GM12878 (cell line): ENCODE measurements at regions not wholly inside any gene's neighbourhood (a gene's known extent, or its start where the extent isn't known, plus 50 kb on each side); places are given as distances from the start of the nearest gene placed in this dataset.

Source experiments
- ATAC-seq: fragments of 200-7000 bp; cut with Tn5 transposase; 3 replicates; pipeline ENCODE4 v1.9.1; 2020; ENCODE audit warnings: mild to moderate bottlenecking, moderate library complexity
- BruUV-seq: library from RNA; stranded (reverse); fragments of 400-500 nt; replicated peaks from 2 replicates; lab custom pipeline; 2021; lab: Mats Ljungman, UMichigan
- CTCF ChIA-PET: fragments of 300-600 bp; sonication (Branson Sonifier 250); formaldehyde crosslinking; extraction: SDS; loops from one replicate; lab custom pipeline; 2021; ENCODE audit warnings: inconsistent platforms; lab: Yijun Ruan, JAX
- POLR2A ChIA-PET: fragments of 350-600 bp; formaldehyde crosslinking; extraction: SDS; loops from one replicate; lab custom pipeline; 2021; ENCODE audit warnings: inconsistent platforms; lab: Charles Lee
- RAD21 ChIA-PET: fragments of 300-600 bp; sonication (Branson Sonifier 250); formaldehyde crosslinking; loops from one replicate; lab custom pipeline; 2023; ENCODE audit warnings: antibody characterized with exemption; ENCODE audit not compliant: unreplicated experiment; lab: Charles Lee
- SMC1A ChIA-PET: fragments of 300-600 bp; sonication (Branson Sonifier 250); formaldehyde crosslinking; loops from one replicate; lab custom pipeline; 2023; ENCODE audit not compliant: unreplicated experiment, uncharacterized antibody; lab: Charles Lee
- DNase-seq: peaks from one replicate; pipeline ENCODE4 v3.0.0-alpha.2; 2011; ENCODE audit warnings: low read depth, low spot score
- FAIRE-seq: peaks from 3 replicates; lab custom pipeline; 2011; peaks lifted over from hg19 to GRCh38; lab: Jason Lieb, UNC
- H2AFZ ChIP-seq: 2 replicates; pipeline ENCODE4 v1.6.0; 2011; ENCODE audit warnings: low read depth, low read length, control low read depth; ENCODE audit not compliant: control insufficient read depth
- H3K27ac ChIP-seq: 2 replicates; pipeline ENCODE4 v1.5.1; 2011; ENCODE audit warnings: control low read depth; ENCODE audit not compliant: control insufficient read depth, insufficient read depth
- H3K27me3 ChIP-seq, 2 experiments: replicated peaks in 1 of 2; 2 replicates each; pipeline versions ENCODE4 v1.6.0 to v1.6.1; 2011; ENCODE audit warnings: low read length in 1 of 2; ENCODE audit not compliant: control insufficient read depth in 2 of 2, insufficient read depth in 2 of 2
- H3K36me3 ChIP-seq, 2 experiments: 2 replicates each; pipeline ENCODE4 v1.5.1; 2011; ENCODE audit warnings: low read length in 1 of 2; ENCODE audit not compliant: control insufficient read depth in 2 of 2, insufficient read depth in 2 of 2
- H3K4me1 ChIP-seq: 2 replicates; pipeline ENCODE4 v1.6.1; 2011; ENCODE audit warnings: mild to moderate bottlenecking, low read length, moderate library complexity, mixed read lengths; ENCODE audit not compliant: control insufficient read depth, insufficient read depth
- H3K4me2 ChIP-seq: 2 replicates; pipeline ENCODE4 v1.6.0; 2011; ENCODE audit warnings: control low read depth; ENCODE audit not compliant: control insufficient read depth, insufficient read depth
- H3K4me3 ChIP-seq: fragments of 200-600 bp; sonication (generic); 2 replicates; pipeline ENCODE4 v1.5.1; 2016
- H3K79me2 ChIP-seq: 2 replicates; pipeline ENCODE4 v1.6.0; 2011; ENCODE audit warnings: low read length; ENCODE audit not compliant: control insufficient read depth, insufficient read depth
- H3K9ac ChIP-seq: 2 replicates; pipeline ENCODE4 v1.8.0; 2011; ENCODE audit warnings: low read length, control low read depth, mixed read lengths; ENCODE audit not compliant: control insufficient read depth, insufficient read depth
- H3K9me3 ChIP-seq: replicated peaks from 3 replicates; pipeline ENCODE4 v1.5.1; 2011; ENCODE audit warnings: mild to moderate bottlenecking, low read length; ENCODE audit not compliant: control insufficient read depth, insufficient read depth
- H4K20me1 ChIP-seq: 2 replicates; pipeline ENCODE4 v1.6.0; 2011; ENCODE audit not compliant: control insufficient read depth, insufficient read depth
- ATF3 ChIP-seq: IDR thresholded peaks from 2 replicates; pipeline ENCODE4 v1.6.1; 2011; ENCODE audit warnings: low read depth, mild to moderate bottlenecking, low read length, moderate library complexity, borderline replicate concordance; ENCODE audit errors: extremely low read depth
- ELK1 ChIP-seq: IDR thresholded peaks from 2 replicates; pipeline ENCODE4 v1.6.1; 2012; ENCODE audit warnings: low read depth, low read length, improper control_type of control experiment
- FOS ChIP-seq: IDR thresholded peaks from 3 replicates; pipeline ENCODE4 v1.6.1; 2011; ENCODE audit warnings: borderline replicate concordance; ENCODE audit not compliant: insufficient read length; ENCODE audit errors: extremely low read depth
- JUNB ChIP-seq: IDR thresholded peaks from 2 replicates; pipeline ENCODE4 v1.6.1; 2016; ENCODE audit warnings: antibody characterized with exemption, mild to moderate bottlenecking
- MTA2 ChIP-seq: fragments of 450-650 bp; IDR thresholded peaks from 2 replicates; pipeline ENCODE4 v1.6.1; 2016; ENCODE audit warnings: low read depth, mild to moderate bottlenecking, moderate library complexity
- RUNX3 ChIP-seq: IDR thresholded peaks from 2 replicates; pipeline ENCODE4 v1.6.1; 2012; ENCODE audit warnings: low read length, inconsistent platforms
- SPI1 ChIP-seq: IDR thresholded peaks from 2 replicates; pipeline ENCODE4 v1.6.1; 2011; ENCODE audit warnings: low read depth, mild to moderate bottlenecking, low read length, moderate library complexity, borderline replicate concordance; ENCODE audit not compliant: insufficient read depth
- STAT1 ChIP-seq: fragments of 450-650 bp; conservative IDR thresholded peaks from 2 replicates; pipeline ENCODE4 v1.6.1; 2014; ENCODE audit warnings: antibody characterized with exemption, mild to moderate bottlenecking
- USF2 ChIP-seq: IDR thresholded peaks from 2 replicates; pipeline ENCODE4 v1.6.1; 2011; ENCODE audit warnings: low read depth, low read length, improper control_type of control experiment, borderline replicate concordance
- WRNIP1 ChIP-seq: IDR thresholded peaks from 2 replicates; pipeline ENCODE4 v1.6.1; 2011; ENCODE audit warnings: low read depth, low read length, improper control_type of control experiment, borderline replicate concordance
- ZNF24 ChIP-seq: fragments of 450-650 bp; IDR thresholded peaks from 2 replicates; pipeline ENCODE4 v1.6.1; 2017; ENCODE audit warnings: antibody characterized with exemption, mild to moderate bottlenecking
- WGBS: methylation state at CpG from one replicate; pipeline ENCODE4 v1.1.6; 2016; ENCODE audit warnings: low lambda C conversion rate; ENCODE audit not compliant: insufficient replicate concordance, insufficient coverage; ENCODE audit errors: missing lambda C conversion rate; 5-methylcytosine and 5-hydroxymethylcytosine counted together
- in situ Hi-C: fragments of 300-500 bp; cut with MboI; formaldehyde crosslinking; loops from 9 replicates; pipeline ENCODE4 v1.14.3; 2018; ENCODE audit warnings: mixed read lengths
- intact Hi-C: fragments of 100-400 bp; cut with micrococcal nuclease; formaldehyde crosslinking; loops from one replicate; pipeline ENCODE4 v1.14.2; 2022; ENCODE audit not compliant: unreplicated experiment
- TF ChIP-seq, protein P1 (sequence below): fragments of 450-650 bp; IDR thresholded peaks from 2 replicates; pipeline ENCODE4 v1.6.1; 2017; ENCODE audit warnings: antibody characterized with exemption, mild to moderate bottlenecking, moderate library complexity

DNA sequence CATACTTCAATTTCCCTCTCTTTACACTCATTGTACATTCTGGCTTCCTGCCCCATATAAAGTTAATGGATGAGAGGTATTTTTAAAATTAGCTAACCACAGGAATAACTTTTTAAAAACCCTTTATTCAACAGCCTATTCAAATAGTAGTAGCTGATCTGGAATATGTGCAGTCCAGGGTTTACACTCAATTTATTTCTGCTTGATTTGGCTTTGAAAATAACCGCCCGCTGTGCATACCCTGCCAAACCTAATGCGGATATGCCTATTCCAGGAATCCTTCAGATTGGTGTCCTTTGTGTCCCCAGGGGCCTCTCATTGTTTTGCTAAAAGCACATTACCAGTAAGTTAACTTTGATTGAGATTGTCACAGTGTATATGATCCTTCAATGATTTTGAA, 1686.2 kb downstream of the PLA2G4A start:
- no peak overlapping the region for H3K4me2 ChIP-seq
- no peak for FAIRE-seq
- no TSS peak for BruUV-seq
- intact Hi-C loops, result no loop called here
- no peaks in the 10 kb centered on the region for H4K20me1 ChIP-seq
- WGBS, result 22% methylated on average over 3 of the region's 3 CpGs
- H3K79me2 ChIP-seq, result no peaks in the 10 kb centered on the region
- H3K9ac ChIP-seq, result no peak overlapping the region
- RAD21 ChIA-PET, result no interaction called here
- ATAC-seq, result no peak
- H3K4me3 ChIP-seq, result no peak overlapping the region
- no peak overlapping the region for H3K27ac ChIP-seq
- POLR2A ChIA-PET, result no interaction called here
- H3K36me3 ChIP-seq, result no peaks in the 10 kb centered on the region
- TF ChIP-seq RUNX3, result no peak
- no peak for TF ChIP-seq SPI1
- no peak for TF ChIP-seq JUNB
- TF ChIP-seq MTA2, result no peak
- TF ChIP-seq, protein P1, sequence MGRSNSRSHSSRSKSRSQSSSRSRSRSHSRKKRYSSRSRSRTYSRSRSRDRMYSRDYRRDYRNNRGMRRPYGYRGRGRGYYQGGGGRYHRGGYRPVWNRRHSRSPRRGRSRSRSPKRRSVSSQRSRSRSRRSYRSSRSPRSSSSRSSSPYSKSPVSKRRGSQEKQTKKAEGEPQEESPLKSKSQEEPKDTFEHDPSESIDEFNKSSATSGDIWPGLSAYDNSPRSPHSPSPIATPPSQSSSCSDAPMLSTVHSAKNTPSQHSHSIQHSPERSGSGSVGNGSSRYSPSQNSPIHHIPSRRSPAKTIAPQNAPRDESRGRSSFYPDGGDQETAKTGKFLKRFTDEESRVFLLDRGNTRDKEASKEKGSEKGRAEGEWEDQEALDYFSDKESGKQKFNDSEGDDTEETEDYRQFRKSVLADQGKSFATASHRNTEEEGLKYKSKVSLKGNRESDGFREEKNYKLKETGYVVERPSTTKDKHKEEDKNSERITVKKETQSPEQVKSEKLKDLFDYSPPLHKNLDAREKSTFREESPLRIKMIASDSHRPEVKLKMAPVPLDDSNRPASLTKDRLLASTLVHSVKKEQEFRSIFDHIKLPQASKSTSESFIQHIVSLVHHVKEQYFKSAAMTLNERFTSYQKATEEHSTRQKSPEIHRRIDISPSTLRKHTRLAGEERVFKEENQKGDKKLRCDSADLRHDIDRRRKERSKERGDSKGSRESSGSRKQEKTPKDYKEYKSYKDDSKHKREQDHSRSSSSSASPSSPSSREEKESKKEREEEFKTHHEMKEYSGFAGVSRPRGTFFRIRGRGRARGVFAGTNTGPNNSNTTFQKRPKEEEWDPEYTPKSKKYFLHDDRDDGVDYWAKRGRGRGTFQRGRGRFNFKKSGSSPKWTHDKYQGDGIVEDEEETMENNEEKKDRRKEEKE, result no peak
- no peak for TF ChIP-seq FOS
- TF ChIP-seq USF2, result no peak
- no peak for TF ChIP-seq STAT1
- no peak for TF ChIP-seq WRNIP1
- no peak for TF ChIP-seq ATF3
- TF ChIP-seq ELK1, result no peak
- TF ChIP-seq ZNF24, result no peak
- no peak overlapping the region for H2AFZ ChIP-seq
- CTCF ChIA-PET, result no interaction called here
- SMC1A ChIA-PET, result no interaction called here
- in situ Hi-C loops, result no loop called here
- no peaks in the 10 kb centered on the region for H3K9me3 ChIP-seq
- no peak for DNase-seq
- no peaks in the 10 kb centered on the region for H3K27me3 ChIP-seq
- H3K4me1 ChIP-seq, result no peaks in the 10 kb centered on the region
